B cell (primary cell): ENCODE measurements at regions not wholly inside any gene's neighbourhood (a gene's known extent, or its start where the extent isn't known, plus 50 kb on each side); places are given as distances from the start of the nearest gene placed in this dataset.

Experiments
- EZH2 ChIP-seq: IDR thresholded peaks from 2 replicates; pipeline ENCODE4 v1.6.1; 2012; ENCODE audit warnings: borderline replicate concordance, low read depth, mild to moderate bottlenecking, moderate library complexity, low read length; ENCODE audit not compliant: insufficient read depth, poor library complexity, severe bottlenecking
- TF ChIP-seq, protein P1 (sequence below): fragments of 200-600 bp; IDR thresholded peaks from one replicate; pipeline ENCODE4 v1.8.0; 2022; ENCODE audit warnings: antibody characterized with exemption, mild to moderate bottlenecking

DNA sequence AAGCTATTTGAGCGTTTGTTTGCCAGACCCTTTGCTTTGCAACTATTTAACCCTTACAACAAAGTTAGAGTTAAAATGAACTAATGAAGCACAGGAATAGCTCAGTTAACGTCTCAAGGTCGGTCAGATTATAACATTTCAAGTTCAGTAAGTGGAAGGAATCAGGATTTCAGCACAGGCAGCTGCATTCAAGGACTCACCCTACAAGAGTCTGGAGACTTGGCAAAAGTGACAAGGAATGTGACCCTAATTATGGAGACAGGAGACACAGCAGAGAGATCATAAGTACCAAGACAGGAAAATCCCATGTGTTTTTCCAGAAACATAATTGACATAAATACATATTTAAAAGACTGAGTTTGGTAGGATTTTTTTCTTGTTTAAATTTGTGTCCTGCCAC is 1481.7 kb downstream of the TECRL start:
- TF ChIP-seq, protein P1, sequence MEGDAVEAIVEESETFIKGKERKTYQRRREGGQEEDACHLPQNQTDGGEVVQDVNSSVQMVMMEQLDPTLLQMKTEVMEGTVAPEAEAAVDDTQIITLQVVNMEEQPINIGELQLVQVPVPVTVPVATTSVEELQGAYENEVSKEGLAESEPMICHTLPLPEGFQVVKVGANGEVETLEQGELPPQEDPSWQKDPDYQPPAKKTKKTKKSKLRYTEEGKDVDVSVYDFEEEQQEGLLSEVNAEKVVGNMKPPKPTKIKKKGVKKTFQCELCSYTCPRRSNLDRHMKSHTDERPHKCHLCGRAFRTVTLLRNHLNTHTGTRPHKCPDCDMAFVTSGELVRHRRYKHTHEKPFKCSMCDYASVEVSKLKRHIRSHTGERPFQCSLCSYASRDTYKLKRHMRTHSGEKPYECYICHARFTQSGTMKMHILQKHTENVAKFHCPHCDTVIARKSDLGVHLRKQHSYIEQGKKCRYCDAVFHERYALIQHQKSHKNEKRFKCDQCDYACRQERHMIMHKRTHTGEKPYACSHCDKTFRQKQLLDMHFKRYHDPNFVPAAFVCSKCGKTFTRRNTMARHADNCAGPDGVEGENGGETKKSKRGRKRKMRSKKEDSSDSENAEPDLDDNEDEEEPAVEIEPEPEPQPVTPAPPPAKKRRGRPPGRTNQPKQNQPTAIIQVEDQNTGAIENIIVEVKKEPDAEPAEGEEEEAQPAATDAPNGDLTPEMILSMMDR = no peak
- TF ChIP-seq EZH2 = no peak
